H9 (cell line): ENCODE measurements at regions not wholly inside any gene's neighbourhood (a gene's known extent, or its start where the extent isn't known, plus 50 kb on each side); places are given as distances from the start of the nearest gene placed in this dataset.

Experiments
- DNase-seq: peaks from one replicate; pipeline ENCODE4 v3.0.0-alpha.2; 2017
- H2AFZ ChIP-seq: one replicate; pipeline ENCODE4 v1.6.1; 2013; ENCODE audit warnings: mild to moderate bottlenecking, low read length, control low read depth, moderate library complexity
- H2AK5ac ChIP-seq: 2 replicates; pipeline ENCODE4 v1.6.1; 2013; ENCODE audit warnings: low read length, control low read depth, mixed read lengths; ENCODE audit not compliant: insufficient read length
- H2BK120ac ChIP-seq: one replicate; pipeline ENCODE4 v1.6.1; 2013; ENCODE audit warnings: low read depth, mild to moderate bottlenecking, low read length, control low read depth, inconsistent platforms; ENCODE audit not compliant: poor library complexity, severe bottlenecking
- H2BK12ac ChIP-seq: 2 replicates; pipeline ENCODE4 v1.6.1; 2013; ENCODE audit warnings: low read length, control low read depth, mixed read lengths, low read depth; ENCODE audit not compliant: insufficient read length
- H2BK15ac ChIP-seq: 2 replicates; pipeline ENCODE4 v1.6.1; 2013; ENCODE audit warnings: low read depth, low read length, control low read depth
- H2BK20ac ChIP-seq: one replicate; pipeline ENCODE4 v1.6.1; 2013; ENCODE audit warnings: low read depth, mild to moderate bottlenecking, low read length, control low read depth, inconsistent platforms; ENCODE audit not compliant: poor library complexity, severe bottlenecking
- H2BK5ac ChIP-seq: 2 replicates; pipeline ENCODE4 v1.6.1; 2013; ENCODE audit warnings: low read length, control low read depth, mixed read lengths; ENCODE audit not compliant: insufficient read length
- H3K14ac ChIP-seq: 2 replicates; pipeline ENCODE4 v1.6.1; 2013; ENCODE audit warnings: low read length, control low read depth; ENCODE audit not compliant: insufficient read depth
- H3K18ac ChIP-seq: 2 replicates; pipeline ENCODE4 v1.6.1; 2013; ENCODE audit warnings: low read depth, mild to moderate bottlenecking, mixed read lengths, low read length, control low read depth; ENCODE audit not compliant: insufficient read length
- H3K23ac ChIP-seq: 2 replicates; pipeline ENCODE4 v1.6.1; 2013; ENCODE audit warnings: low read length, control low read depth, mixed read lengths, low read depth; ENCODE audit not compliant: insufficient read length
- H3K23me2 ChIP-seq: 2 replicates; pipeline ENCODE4 v1.6.1; 2013; ENCODE audit warnings: low read depth, mild to moderate bottlenecking, mixed read lengths, low read length, control low read depth; ENCODE audit not compliant: insufficient read length, poor library complexity, severe bottlenecking
- H3K27ac ChIP-seq: 2 replicates; pipeline ENCODE4 v1.5.1; 2013; ENCODE audit warnings: low read length, control low read depth, mixed read lengths, low read depth; ENCODE audit not compliant: insufficient read length
- H3K27me3 ChIP-seq: 2 replicates; pipeline ENCODE4 v1.6.1; 2013; ENCODE audit warnings: low read length, control low read depth, inconsistent platforms; ENCODE audit not compliant: insufficient read depth
- H3K4ac ChIP-seq: 2 replicates; pipeline ENCODE4 v1.6.1; 2013; ENCODE audit warnings: low read depth, mild to moderate bottlenecking, control low read depth, inconsistent platforms, low read length, moderate library complexity
- H3K4me1 ChIP-seq: 2 replicates; pipeline ENCODE4 v1.6.1; 2013; ENCODE audit warnings: low read length, control low read depth, inconsistent platforms; ENCODE audit not compliant: insufficient read depth
- H3K4me2 ChIP-seq: 2 replicates; pipeline ENCODE4 v1.6.1; 2013; ENCODE audit warnings: low read length, control low read depth, mixed read lengths; ENCODE audit not compliant: insufficient read length, insufficient read depth
- H3K56ac ChIP-seq: 2 replicates; pipeline ENCODE4 v1.6.1; 2013; ENCODE audit warnings: low read depth, mild to moderate bottlenecking, mixed read lengths, low read length, control low read depth; ENCODE audit not compliant: insufficient read length
- H3K79me1 ChIP-seq: 2 replicates; pipeline ENCODE4 v1.6.1; 2013; ENCODE audit warnings: low read depth, mild to moderate bottlenecking, moderate library complexity, low read length, control low read depth, inconsistent platforms; ENCODE audit not compliant: insufficient read depth, poor library complexity, severe bottlenecking
- H3K79me2 ChIP-seq: 2 replicates; pipeline ENCODE4 v1.6.1; 2013; ENCODE audit warnings: low read length, control low read depth, inconsistent platforms; ENCODE audit not compliant: insufficient read depth
- H3K9ac ChIP-seq: 2 replicates; pipeline ENCODE4 v1.6.1; 2013; ENCODE audit warnings: low read length, control low read depth, mixed read lengths; ENCODE audit not compliant: insufficient read length; ENCODE audit errors: extremely low read depth
- H3K9me3 ChIP-seq: one replicate; pipeline ENCODE4 v1.6.1; 2013; ENCODE audit warnings: low read depth, low read length, inconsistent platforms; ENCODE audit not compliant: control insufficient read depth
- H3T11ph ChIP-seq: one replicate; pipeline ENCODE4 v1.6.1; 2013; ENCODE audit warnings: mild to moderate bottlenecking, low read length, control low read depth, inconsistent platforms
- H4K20me1 ChIP-seq: one replicate; pipeline ENCODE4 v1.6.1; 2013; ENCODE audit not compliant: control insufficient read depth, insufficient read length, insufficient read depth
- H4K5ac ChIP-seq: 2 replicates; pipeline ENCODE4 v1.6.1; 2013; ENCODE audit warnings: low read depth, mild to moderate bottlenecking, mixed read lengths, low read length, control low read depth; ENCODE audit not compliant: insufficient read length
- H4K8ac ChIP-seq: replicated peaks from 2 replicates; pipeline ENCODE4 v1.6.1; 2013; ENCODE audit warnings: low read length, control low read depth, mixed read lengths, low read depth; ENCODE audit not compliant: insufficient read length
- H4K91ac ChIP-seq: 2 replicates; pipeline ENCODE4 v1.6.1; 2013; ENCODE audit warnings: low read depth, mild to moderate bottlenecking, moderate library complexity, mixed read lengths, low read length, control low read depth; ENCODE audit not compliant: insufficient read length
- H3K27ac Mint-ChIP-seq, 3 experiments: 2 replicates in 2 of 3; 3 replicates in 1 of 3; pipeline ENCODE4 v1.8.0; 2020 to 2021; ENCODE audit warnings: mixed read lengths in 3 of 3, mild to moderate bottlenecking in 1 of 3, moderate library complexity in 1 of 3
- H3K27me3 Mint-ChIP-seq: 2 replicates; pipeline ENCODE4 v1.8.0; 2021; ENCODE audit warnings: low read depth, mild to moderate bottlenecking, moderate library complexity, mixed read lengths
- H3K36me3 Mint-ChIP-seq, 3 experiments: 2 replicates in 2 of 3; 3 replicates in 1 of 3; pipeline ENCODE4 v1.8.0; 2020 to 2021; ENCODE audit warnings: low read depth in 3 of 3, mixed read lengths in 3 of 3; ENCODE audit not compliant: insufficient read depth in 1 of 3
- H3K4me1 Mint-ChIP-seq, 2 experiments: 2 replicates each; pipeline ENCODE4 v1.8.0; 2020; ENCODE audit warnings: mixed read lengths in 2 of 2
- H3K4me3 Mint-ChIP-seq, 2 experiments: 2 replicates in 1 of 2; 3 replicates in 1 of 2; pipeline ENCODE4 v1.8.0; 2020 to 2021; ENCODE audit warnings: mild to moderate bottlenecking in 2 of 2, mixed read lengths in 2 of 2, moderate library complexity in 1 of 2
- H3K9me3 Mint-ChIP-seq, 2 experiments: 2 replicates in 1 of 2; 3 replicates in 1 of 2; pipeline ENCODE4 v1.8.0; 2020; ENCODE audit warnings: mild to moderate bottlenecking in 2 of 2, mixed read lengths in 2 of 2, moderate library complexity in 1 of 2
- CTCF ChIP-seq: fragments of 200-600 bp; sonication (generic); conservative IDR thresholded peaks from 3 replicates; pipeline ENCODE4 v1.8.0; 2021; ENCODE audit warnings: antibody characterized with exemption, mild to moderate bottlenecking
- WGBS: extraction: QIAGEN DNeasy Blood & Tissue Kit; methylation state at CpG from one replicate; pipeline ENCODE4 v1.1.7; 2013; ENCODE audit warnings: missing lambda C conversion rate, low lambda C conversion rate, mixed read lengths; ENCODE audit not compliant: insufficient read length; ENCODE audit errors: extremely low coverage; 5-methylcytosine and 5-hydroxymethylcytosine counted together

GRCh38 chr12:75683220-75683619 is 171.8 kb upstream of the KRR1 start:
- Histone ChIP-seq H2BK12ac (no peak overlapping the region), H2AFZ (no peak overlapping the region), H2BK120ac (no peak overlapping the region), H3K4me2 (no peak overlapping the region), H4K5ac (no peak overlapping the region), H2BK15ac (no peak overlapping the region), H2BK20ac (no peak overlapping the region), H2AK5ac (no peak overlapping the region), H2BK5ac (no peak overlapping the region), H3K14ac (no peak overlapping the region), H3K9me3 (no peaks in the 10 kb centered on the region), H3K23me2 (no peaks in the 10 kb centered on the region), H3K18ac (no peak overlapping the region), H4K8ac (no peak overlapping the region), H3K27me3 (no peaks in the 10 kb centered on the region), H3K4me1 (peaks cover 2% of the 10 kb centered on the region; the same call in 1 of the 2 replicates), H3K79me1 (no peaks in the 10 kb centered on the region), H3K79me2 (no peaks in the 10 kb centered on the region), H3K56ac (no peak overlapping the region), H4K91ac (no peak overlapping the region), H3T11ph (no peak overlapping the region), H3K27ac (no peak overlapping the region), H3K9ac (no peak overlapping the region), H4K20me1 (no peaks in the 10 kb centered on the region), H3K23ac (no peak overlapping the region), H3K4ac (no peak overlapping the region)
- no CpG with 5 or more reads among the region's 2 CpGs for WGBS
- Mint-ChIP-seq H3K4me3 (no peak overlapping the region), H3K36me3 (peaks cover 3 to 11% (median 8%) of the 10 kb centered on the region in 3 experiments), H3K27ac (no peak overlapping the region), H3K4me1 (peaks cover 16 to 18% of the 10 kb centered on the region in 2 experiments), H3K27me3 (no peaks in the 10 kb centered on the region; the same call in 1 of the 2 replicates), H3K9me3 (peaks cover 10 to 11% of the 10 kb centered on the region in 2 experiments; a peak in 4 of 5 replicates)
- TF ChIP-seq CTCF, result no peak
- no peak for DNase-seq
